K562 (cell line): ENCODE measurements at regions not wholly inside any gene's neighbourhood (a gene's known extent, or its start where the extent isn't known, plus 50 kb on each side); places are given as distances from the start of the nearest gene placed in this dataset.

Source experiments
- ATAC-seq: fragments of 200-7000 bp; cut with Tn5 transposase; 3 replicates; pipeline ENCODE4 v1.9.1; 2020; ENCODE audit warnings: moderate library complexity
- BruUV-seq: library from RNA; stranded (reverse); fragments of 400-500 nt; replicated peaks from 2 replicates; lab custom pipeline; 2021; lab: Mats Ljungman, UMichigan
- CTCF ChIA-PET: fragments of 300-600 bp; formaldehyde crosslinking; extraction: SDS; loops from one replicate; lab custom pipeline; 2021; ENCODE audit warnings: low intra/inter-chr PET ratio; lab: Yijun Ruan, JAX
- POLR2A ChIA-PET: fragments of 300-600, 350-650 bp; sonication (Branson Sonifier 250); formaldehyde crosslinking; extraction: SDS; loops from one replicate; lab custom pipeline; 2021; ENCODE audit warnings: antibody characterized with exemption, inconsistent platforms; lab: Yijun Ruan, JAX
- DNase-seq, 4 experiments: peaks; one replicate each; pipeline versions ENCODE4 v3.0.0 to v3.0.0-alpha.2; 2011 to 2018; ENCODE audit warnings: low spot score in 3 of 4, mixed read lengths in 3 of 4; ENCODE audit errors: extremely low read depth in 1 of 4
- FAIRE-seq: peaks from 2 replicates; lab custom pipeline; 2011; peaks lifted over from hg19 to GRCh38; lab: Jason Lieb, UNC
- H2AFZ ChIP-seq: 2 replicates; pipeline ENCODE4 v1.6.0; 2011; ENCODE audit warnings: low read depth, low read length, control low read depth, inconsistent platforms
- H3K27ac ChIP-seq: fragments of 200-600 bp; 3 replicates; pipeline ENCODE4 v1.8.0; 2011; ENCODE audit warnings: low read depth, mild to moderate bottlenecking, control low read depth, inconsistent platforms, low read length, moderate library complexity, mixed read lengths; ENCODE audit errors: extremely low read depth
- H3K27me3 ChIP-seq, 2 experiments: fragments of 300-600 bp in 1 of 2; 2 replicates in 1 of 2; 3 replicates in 1 of 2; pipeline versions ENCODE4 v1.6.0 to v1.8.0; 2011; ENCODE audit warnings: inconsistent platforms in 2 of 2, low read length in 2 of 2, mild to moderate bottlenecking in 1 of 2, mixed read lengths in 1 of 2, moderate library complexity in 1 of 2; ENCODE audit not compliant: control insufficient read depth in 2 of 2, insufficient read depth in 2 of 2
- H3K36me3 ChIP-seq: fragments of 300-600 bp; 3 replicates; pipeline ENCODE4 v1.8.0; 2011; ENCODE audit warnings: mild to moderate bottlenecking, low read length, inconsistent platforms; ENCODE audit not compliant: control insufficient read depth, insufficient read depth
- H3K4me1 ChIP-seq, 2 experiments: fragments of 200-600 bp in 1 of 2; replicated peaks in 1 of 2; 2 replicates in 1 of 2; 3 replicates in 1 of 2; pipeline versions ENCODE4 v1.5.1 to v1.8.0; 2011; ENCODE audit warnings: inconsistent platforms in 2 of 2, low read length in 2 of 2, mild to moderate bottlenecking in 1 of 2, mixed read lengths in 1 of 2, moderate library complexity in 1 of 2; ENCODE audit not compliant: control insufficient read depth in 2 of 2, insufficient read depth in 2 of 2
- H3K4me2 ChIP-seq: 2 replicates; pipeline ENCODE4 v1.6.1; 2011; ENCODE audit warnings: low read length, control low read depth, inconsistent platforms, mixed read lengths; ENCODE audit not compliant: insufficient read depth
- H3K4me3 ChIP-seq: fragments of 200-600 bp; sonication (generic), shearing (Covaris generic); 2 replicates; pipeline ENCODE4 v1.5.1; 2016; ENCODE audit warnings: control low read depth, inconsistent platforms
- H3K79me2 ChIP-seq: fragments of 200-600 bp; 3 replicates; pipeline ENCODE4 v1.8.0; 2011; ENCODE audit warnings: low read length, inconsistent platforms; ENCODE audit not compliant: control insufficient read depth, insufficient read depth
- H3K9ac ChIP-seq, 2 experiments: 2 replicates each; pipeline versions ENCODE4 v1.6.0 to v1.6.1; 2011; ENCODE audit warnings: low read depth in 2 of 2, low read length in 2 of 2, control low read depth in 1 of 2, inconsistent platforms in 1 of 2, mild to moderate bottlenecking in 1 of 2, mixed read lengths in 1 of 2; ENCODE audit not compliant: insufficient read depth in 1 of 2
- H3K9me1 ChIP-seq: one replicate; pipeline ENCODE4 v1.6.0; 2011; ENCODE audit warnings: inconsistent platforms, mild to moderate bottlenecking, low read length, moderate library complexity; ENCODE audit not compliant: control insufficient read depth, insufficient read depth
- H3K9me3 ChIP-seq: replicated peaks from 2 replicates; pipeline ENCODE4 v1.5.1; 2011; ENCODE audit warnings: low read depth, low read length, inconsistent platforms; ENCODE audit not compliant: control insufficient read depth, insufficient read depth
- H4K20me1 ChIP-seq: replicated peaks from 2 replicates; pipeline ENCODE4 v1.6.1; 2011; ENCODE audit warnings: low read length, inconsistent platforms, mixed read lengths; ENCODE audit not compliant: control insufficient read depth, insufficient read depth
- BCOR ChIP-seq: fragments of 450-650 bp; IDR thresholded peaks from 2 replicates; pipeline ENCODE4 v1.6.1; 2016
- ESRRB ChIP-seq: fragments of 250-450 bp; sonication (Bioruptor Pico); IDR thresholded peaks from 2 replicates; pipeline ENCODE4 v1.5.0; 2020; ENCODE audit warnings: mild to moderate bottlenecking, moderate library complexity, borderline replicate concordance
- EWSR1 ChIP-seq: fragments of 450-650 bp; IDR thresholded peaks from 2 replicates; pipeline ENCODE4 v1.6.1; 2018; ENCODE audit warnings: borderline replicate concordance, mild to moderate bottlenecking, low read depth, moderate library complexity; ENCODE audit not compliant: partially characterized antibody
- GABPB1 ChIP-seq: sonication (generic); formaldehyde crosslinking; IDR thresholded peaks from 2 replicates; pipeline ENCODE4 v1.8.0; 2022; ENCODE audit warnings: mild to moderate bottlenecking, missing genetic modification reagents
- HMGN3 ChIP-seq: IDR thresholded peaks from 2 replicates; pipeline ENCODE4 v1.6.1; 2011; ENCODE audit warnings: borderline replicate concordance, low read depth, mild to moderate bottlenecking, mixed read lengths, low read length; ENCODE audit not compliant: insufficient read length; ENCODE audit errors: extremely low read depth
- HNRNPK ChIP-seq: fragments of 200-400 bp; formaldehyde crosslinking; IDR thresholded peaks from one replicate; pipeline ENCODE4 v1.6.1; 2018; ENCODE audit warnings: mild to moderate bottlenecking, low read depth, low read length; ENCODE audit not compliant: poor library complexity, severe bottlenecking
- KAT7 ChIP-seq: sonication (generic); formaldehyde crosslinking; IDR thresholded peaks from 2 replicates; pipeline ENCODE4 v1.8.0; 2022; ENCODE audit warnings: missing genetic modification reagents, mild to moderate bottlenecking, borderline replicate concordance
- KLF16 ChIP-seq: IDR thresholded peaks from 2 replicates; pipeline ENCODE4 v1.6.1; 2016; ENCODE audit warnings: antibody characterized with exemption
- MAZ ChIP-seq, 2 experiments: fragments of 450-650 bp in 1 of 2; sonication (generic) in 1 of 2; formaldehyde crosslinking; IDR thresholded peaks in 1 of 2; conservative IDR thresholded peaks in 1 of 2; 2 replicates each; pipeline versions ENCODE4 v1.4.0 to v1.5.0; 2020; ENCODE audit warnings: mild to moderate bottlenecking in 1 of 2, missing genetic modification reagents in 1 of 2
- MBD2 ChIP-seq: sonication (generic); IDR thresholded peaks from 2 replicates; pipeline ENCODE4 v1.6.1; 2016; ENCODE audit warnings: low read depth, borderline replicate concordance
- MGA ChIP-seq: fragments of 450-650 bp; IDR thresholded peaks from 2 replicates; pipeline ENCODE4 v1.6.1; 2016; ENCODE audit warnings: mild to moderate bottlenecking, moderate library complexity
- PCBP2 ChIP-seq: fragments of 200-400 bp; formaldehyde crosslinking; IDR thresholded peaks from 2 replicates; pipeline ENCODE4 v1.6.1; 2018; ENCODE audit warnings: low read length, low read depth, mild to moderate bottlenecking, moderate library complexity; ENCODE audit not compliant: poor library complexity, severe bottlenecking
- ZNF444 ChIP-seq: fragments of 250-450 bp; sonication (Bioruptor Pico); IDR thresholded peaks from 2 replicates; pipeline ENCODE4 v1.4.0; 2020; ENCODE audit warnings: mild to moderate bottlenecking, moderate library complexity
- WGBS: fragments of 100-300 bp; shearing (Covaris generic); methylation state at CpG from one replicate; pipeline ENCODE4 v1.1.6; 2016; ENCODE audit warnings: low coverage, mixed read lengths; ENCODE audit not compliant: insufficient coverage; ENCODE audit errors: missing lambda C conversion rate; 5-methylcytosine and 5-hydroxymethylcytosine counted together
- in situ Hi-C: fragments of 300-500 bp; cut with MboI; formaldehyde crosslinking; loops from 4 replicates; pipeline ENCODE4 v1.15.0; 2018; ENCODE audit warnings: inconsistent platforms, mixed read lengths
- intact Hi-C: fragments of 100-400 bp; cut with micrococcal nuclease; formaldehyde crosslinking; loops from 2 replicates; pipeline ENCODE4 v1.14.2; 2022

DNA sequence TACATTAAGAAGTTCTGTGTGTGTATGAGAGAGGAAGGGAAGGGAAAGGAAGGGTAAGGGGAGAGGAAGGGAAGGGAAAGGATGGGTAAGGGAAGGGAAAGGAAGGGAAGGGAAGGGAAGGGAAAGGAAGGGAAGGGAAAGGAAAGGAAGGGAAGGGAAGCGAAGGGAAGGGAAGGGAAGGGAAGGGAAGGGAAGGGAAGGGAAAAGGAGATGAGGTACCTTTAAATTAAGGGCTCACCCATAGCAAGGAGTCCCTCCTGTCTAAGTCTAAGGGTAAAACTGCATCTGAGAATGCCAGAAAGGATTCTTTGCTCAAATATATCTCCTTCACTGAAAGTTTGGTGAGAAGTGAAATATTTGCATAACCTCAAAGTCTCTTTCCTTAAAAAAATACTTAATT lies 572.1 kb upstream of the ADAMTS9 start:
- BruUV-seq, result no TSS peak
- no peaks in the 10 kb centered on the region for H3K79me2 ChIP-seq
- no CpG with 5 or more reads among the region's 1 CpG for WGBS
- TF ChIP-seq MGA (no peak), BCOR (no peak), ESRRB (CRISPR knock-in tag) (no peak), KLF16 (no peak), KAT7 (CRISPR knock-in tag) (no peak), PCBP2 (peak; percentile 88), GABPB1 (CRISPR knock-in tag) (no peak), MBD2 (no peak), ZNF444 (CRISPR knock-in tag) (no peak), EWSR1 (no peak), HMGN3 (no peak), HNRNPK (peak; percentile 73), MAZ (CRISPR knock-in tag; conservative IDR thresholded peaks at IDR 0.05 in 1 of 2, IDR thresholded peaks at IDR 0.05 in 1 of 2) (no peak)

More for the DNA sequence above, 572.1 kb upstream of the ADAMTS9 start:
- Histone ChIP-seq H2AFZ (no peak overlapping the region), H4K20me1 (no peaks in the 10 kb centered on the region), H3K36me3 (no peaks in the 10 kb centered on the region), H3K9me1 (no peaks in the 10 kb centered on the region), H3K9me3 (no peaks in the 10 kb centered on the region), H3K4me3 (no peak overlapping the region), H3K4me1 (no peaks in the 10 kb centered on the region), H3K27ac (no peak overlapping the region), H3K9ac (no peak overlapping the region), H3K4me2 (no peak overlapping the region), H3K27me3 (no peaks in the 10 kb centered on the region)
- in situ Hi-C loops (no loop called here), intact Hi-C loops (no loop called here)
- ATAC-seq (no peak), DNase-seq (no peak), FAIRE-seq (no peak)
- ChIA-PET CTCF (no interaction called here), POLR2A (no interaction called here)
